Astrocyte (in vitro differentiated cells and primary cell): ENCODE measurements at regions not wholly inside any gene's neighbourhood (a gene's known extent, or its start where the extent isn't known, plus 50 kb on each side); places are given as distances from the start of the nearest gene placed in this dataset.

Experiments used
- DNase-seq: peaks from one replicate; pipeline ENCODE4 v3.0.0-alpha.2; 2010; ENCODE audit warnings: low read depth
- FAIRE-seq: peaks from 2 replicates; lab custom pipeline; 2011; peaks lifted over from hg19 to GRCh38; lab: Jason Lieb, UNC
- H2AFZ ChIP-seq: 2 replicates; pipeline ENCODE4 v1.6.0; 2012; ENCODE audit warnings: low read depth, low read length, inconsistent platforms
- H3K27ac ChIP-seq: 2 replicates; pipeline ENCODE4 v1.5.1; 2011; ENCODE audit warnings: low read depth, low read length, inconsistent platforms
- H3K27me3 ChIP-seq: 2 replicates; pipeline ENCODE4 v1.6.0; 2011; ENCODE audit warnings: low read length, inconsistent platforms; ENCODE audit not compliant: insufficient read depth
- H3K36me3 ChIP-seq: 2 replicates; pipeline ENCODE4 v1.5.1; 2011; ENCODE audit warnings: low read length, inconsistent platforms; ENCODE audit not compliant: insufficient read depth
- H3K4me1 ChIP-seq: 2 replicates; pipeline ENCODE4 v1.5.1; 2011; ENCODE audit warnings: low read length, inconsistent platforms; ENCODE audit not compliant: insufficient read depth
- H3K4me2 ChIP-seq: 2 replicates; pipeline ENCODE4 v1.6.0; 2012; ENCODE audit warnings: low read length, inconsistent platforms
- H3K4me3 ChIP-seq: 2 replicates; pipeline ENCODE4 v1.5.1; 2011; ENCODE audit warnings: low read depth, mild to moderate bottlenecking, low read length, inconsistent platforms; ENCODE audit not compliant: insufficient read depth
- H3K79me2 ChIP-seq: 2 replicates; pipeline ENCODE4 v1.6.0; 2012; ENCODE audit warnings: mild to moderate bottlenecking, low read length, inconsistent platforms; ENCODE audit not compliant: insufficient read depth
- H3K9ac ChIP-seq: 2 replicates; pipeline ENCODE4 v1.6.0; 2012; ENCODE audit warnings: mild to moderate bottlenecking, low read length, inconsistent platforms
- H3K9me3 ChIP-seq: 2 replicates; pipeline ENCODE4 v1.5.1; 2012; ENCODE audit warnings: low read depth, mild to moderate bottlenecking, low read length, inconsistent platforms; ENCODE audit not compliant: insufficient read depth
- H4K20me1 ChIP-seq: 2 replicates; pipeline ENCODE4 v1.6.0; 2012; ENCODE audit warnings: low read length, inconsistent platforms; ENCODE audit not compliant: insufficient read depth
- H3K27ac Mint-ChIP-seq: one replicate; pipeline ENCODE4 v1.8.0; 2021; ENCODE audit warnings: mild to moderate bottlenecking, mixed read lengths; ENCODE audit not compliant: unreplicated experiment
- H3K27me3 Mint-ChIP-seq: one replicate; pipeline ENCODE4 v1.8.0; 2021; ENCODE audit warnings: low read depth, mixed read lengths; ENCODE audit not compliant: unreplicated experiment
- H3K36me3 Mint-ChIP-seq: one replicate; pipeline ENCODE4 v1.8.0; 2021; ENCODE audit warnings: low read depth, mixed read lengths; ENCODE audit not compliant: unreplicated experiment
- H3K4me1 Mint-ChIP-seq: one replicate; pipeline ENCODE4 v1.8.0; 2021; ENCODE audit warnings: low read depth, mixed read lengths; ENCODE audit not compliant: unreplicated experiment
- H3K4me3 Mint-ChIP-seq: one replicate; pipeline ENCODE4 v1.8.0; 2021; ENCODE audit warnings: mild to moderate bottlenecking, moderate library complexity, mixed read lengths; ENCODE audit not compliant: unreplicated experiment
- H3K9me3 Mint-ChIP-seq: one replicate; pipeline ENCODE4 v1.8.0; 2021; ENCODE audit warnings: mild to moderate bottlenecking, mixed read lengths; ENCODE audit not compliant: unreplicated experiment
- CTCF ChIP-seq: IDR thresholded peaks from 2 replicates; pipeline ENCODE4 v1.5.1; 2011; ENCODE audit warnings: low read depth, mild to moderate bottlenecking, inconsistent platforms, low read length, moderate library complexity; ENCODE audit not compliant: insufficient read depth
- EZH2 ChIP-seq: IDR thresholded peaks from 2 replicates; pipeline ENCODE4 v1.6.1; 2012; ENCODE audit warnings: mild to moderate bottlenecking, low read length, inconsistent platforms; ENCODE audit not compliant: insufficient read depth

GRCh38 chr10:123552760-123553554 is 113.2 kb upstream of the GPR26 start:
- H3K4me3 Mint-ChIP-seq, result no peak overlapping the region
- Histone ChIP-seq H2AFZ (no peak overlapping the region), H3K27ac (no peak overlapping the region), H3K9ac (no peak overlapping the region), H3K4me3 (no peak overlapping the region), H4K20me1 (no peaks in the 10 kb centered on the region), H3K27me3 (no peaks in the 10 kb centered on the region), H3K9me3 (no peaks in the 10 kb centered on the region), H3K79me2 (no peaks in the 10 kb centered on the region), H3K4me2 (no peak overlapping the region), H3K36me3 (no peaks in the 10 kb centered on the region), H3K4me1 (no peaks in the 10 kb centered on the region)
- H3K27me3 Mint-ChIP-seq, result peaks cover 49% of the 10 kb centered on the region
- DNase-seq (no peak), FAIRE-seq (no peak)
- no peak for TF ChIP-seq EZH2
- no peak overlapping the region for H3K27ac Mint-ChIP-seq
- H3K9me3 Mint-ChIP-seq, result peaks cover 5% of the 10 kb centered on the region
- H3K36me3 Mint-ChIP-seq, result no peaks in the 10 kb centered on the region
- H3K4me1 Mint-ChIP-seq, result peaks cover 3% of the 10 kb centered on the region

DNA sequence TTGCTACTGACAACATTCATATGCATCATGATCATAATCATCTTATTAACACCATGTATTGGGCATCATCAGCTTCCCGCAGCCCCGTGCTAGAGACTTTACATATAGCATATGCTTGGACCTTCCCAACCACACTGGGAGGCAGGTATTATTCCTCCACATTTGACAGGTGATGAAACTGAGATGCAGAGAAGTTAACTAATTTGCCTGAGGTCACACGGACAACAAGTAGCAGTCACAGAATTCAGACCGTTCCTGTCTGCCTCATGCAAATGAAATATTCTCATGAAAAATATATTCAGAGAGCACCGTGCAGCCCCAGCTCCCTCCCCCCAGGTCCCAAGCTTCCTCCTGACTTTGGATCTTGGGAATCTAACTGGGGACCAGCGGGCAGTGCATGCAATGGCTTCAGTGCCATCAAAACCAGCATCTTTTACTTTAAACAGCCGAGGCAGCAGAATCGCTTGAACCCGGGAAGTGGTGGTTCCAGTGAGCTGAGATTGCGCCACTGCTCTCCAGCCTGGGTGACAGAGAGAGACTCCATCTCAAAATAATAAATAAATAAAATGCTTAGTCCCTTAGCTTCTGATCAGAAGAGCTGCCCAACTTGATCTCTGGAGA is 112.2 kb upstream of the GPR26 start:
- H3K9ac ChIP-seq, result no peak overlapping the region
- H2AFZ ChIP-seq, result no peak overlapping the region
- no peaks in the 10 kb centered on the region for H3K79me2 ChIP-seq
- Mint-ChIP-seq H3K27me3 (peaks cover 50% of the 10 kb centered on the region), H3K9me3 (peaks cover 3% of the 10 kb centered on the region), H3K36me3 (no peaks in the 10 kb centered on the region), H3K4me3 (no peak overlapping the region), H3K27ac (no peak overlapping the region), H3K4me1 (peaks cover 3% of the 10 kb centered on the region)
- DNase-seq (no peak), FAIRE-seq (no peak)
- H3K4me1 ChIP-seq, result no peaks in the 10 kb centered on the region
- H3K4me2 ChIP-seq, result no peak overlapping the region
- no peaks in the 10 kb centered on the region for H4K20me1 ChIP-seq
- H3K4me3 ChIP-seq, result no peak overlapping the region
- H3K9me3 ChIP-seq, result no peaks in the 10 kb centered on the region
- no peak for TF ChIP-seq EZH2
- no peak for TF ChIP-seq CTCF
- H3K36me3 ChIP-seq, result no peaks in the 10 kb centered on the region
- H3K27ac ChIP-seq, result no peak overlapping the region
- H3K27me3 ChIP-seq, result no peaks in the 10 kb centered on the region

GRCh38 chr10:123554656-123555055 is 111.5 kb upstream of the GPR26 start:
- Mint-ChIP-seq H3K27ac (no peak overlapping the region), H3K4me1 (peaks cover under 1% of the 10 kb centered on the region), H3K27me3 (peaks cover 52% of the 10 kb centered on the region), H3K36me3 (no peaks in the 10 kb centered on the region), H3K4me3 (no peak overlapping the region), H3K9me3 (peaks cover 3% of the 10 kb centered on the region)
- Histone ChIP-seq H3K4me1 (no peaks in the 10 kb centered on the region), H3K4me2 (no peak overlapping the region), H3K36me3 (no peaks in the 10 kb centered on the region), H3K9me3 (no peaks in the 10 kb centered on the region), H4K20me1 (no peaks in the 10 kb centered on the region), H3K79me2 (no peaks in the 10 kb centered on the region), H2AFZ (no peak overlapping the region), H3K4me3 (no peak overlapping the region), H3K27ac (no peak overlapping the region), H3K9ac (no peak overlapping the region), H3K27me3 (no peaks in the 10 kb centered on the region)
- FAIRE-seq (no peak), DNase-seq (no peak)
- TF ChIP-seq CTCF, result no peak
- TF ChIP-seq EZH2, result no peak
